ENCODE measurements at regions not wholly inside any gene's neighbourhood (a gene's known extent, or its start where the extent isn't known, plus 50 kb on each side); places are given as distances from the start of the nearest gene placed in this dataset.

- Histone ChIP-seq H2AFZ (ENCODE audit: control insufficient read depth, low read depth, low read length) (no peak overlapping the region), H3K27ac (ENCODE audit: control insufficient read depth, insufficient read depth) (no peak overlapping the region), H3K4me2 (ENCODE audit: control insufficient read depth, insufficient read depth) (no peak overlapping the region), H3K36me3 (ENCODE audit: control insufficient read depth in 2 of 2, insufficient read depth in 2 of 2, low read length in 1 of 2) (no peaks in the 10 kb centered on the region), H3K4me3 (no peak overlapping the region), H4K20me1 (ENCODE audit: control insufficient read depth, insufficient read depth) (no peaks in the 10 kb centered on the region), H3K9me3 (replicated peaks; ENCODE audit: control insufficient read depth, insufficient read depth, low read length) (no peaks in the 10 kb centered on the region), H3K79me2 (ENCODE audit: control insufficient read depth, insufficient read depth, low read length) (no peaks in the 10 kb centered on the region), H3K9ac (ENCODE audit: control insufficient read depth, insufficient read depth, low read length) (no peak overlapping the region), H3K27me3 (replicated peaks in 1 of 2; ENCODE audit: control insufficient read depth in 2 of 2, insufficient read depth in 2 of 2, low read length in 1 of 2) (no peaks in the 10 kb centered on the region), H3K4me1 (ENCODE audit: control insufficient read depth, insufficient read depth, low read length) (peaks cover 10% of the 10 kb centered on the region)
- intact Hi-C loops (cut with micrococcal nuclease; ENCODE audit: unreplicated experiment), result no loop called here
- BruUV-seq (replicated peaks), result no TSS peak
- ChIA-PET SMC1A (ENCODE audit: uncharacterized antibody, unreplicated experiment) (interaction anchor here (0.7 to 5.3 kb wide), 5 partner anchors 11 to 360 kb away, joined by 3 to 41 read pairs (median 3); no protein-coding TSS in a partner anchor), RAD21 (ENCODE audit: unreplicated experiment) (interaction anchor here (1.2 to 7.3 kb wide), 3 partner anchors 11 to 88 kb away, joined by 4 to 48 read pairs (median 15); no protein-coding TSS in a partner anchor), CTCF (interaction anchor here (1.2 to 3.3 kb wide), 3 partner anchors 84 to 216 kb away, joined by 3 to 12 read pairs (median 4); no protein-coding TSS in a partner anchor), POLR2A (interaction anchor here (0.7 to 3.7 kb wide), 5 partner anchors 9 to 24 kb away, joined by 3 to 41 read pairs (median 4); no protein-coding TSS in a partner anchor)
- TF ChIP-seq ZNF217 (IDR thresholded peaks at IDR 0.05), result no peak
- no peak for TF ChIP-seq GATAD2B (conservative IDR thresholded peaks at IDR 0.05; ENCODE audit: low read depth)
- no peak for TF ChIP-seq NFIC (IDR thresholded peaks at IDR 0.05; ENCODE audit: low read depth, low read length)
- TF ChIP-seq SPI1 (IDR thresholded peaks at IDR 0.05; ENCODE audit: borderline replicate concordance, insufficient read depth, low read depth, low read length), result no peak
- TF ChIP-seq BACH1 (IDR thresholded peaks at IDR 0.05; ENCODE audit: borderline replicate concordance), result no peak
- TF ChIP-seq RB1 (IDR thresholded peaks at IDR 0.05; ENCODE audit: borderline replicate concordance), result no peak
- TF ChIP-seq ZBTB11 (CRISPR knock-in tag; IDR thresholded peaks at IDR 0.05), result no peak
- TF ChIP-seq SUPT20H (IDR thresholded peaks at IDR 0.05; ENCODE audit: borderline replicate concordance, control insufficient read depth, low read depth, low read length), result no peak
- TF ChIP-seq KDM1A (IDR thresholded peaks at IDR 0.05; ENCODE audit: borderline replicate concordance), result no peak
- 55% methylated on average over 9 of the region's 9 CpGs for WGBS (ENCODE audit: insufficient coverage, insufficient replicate concordance, low lambda C conversion rate, missing lambda C conversion rate)
- in situ Hi-C loops (cut with MboI), result no loop called here
- ATAC-seq, result no peak
- no peak for DNase-seq (ENCODE audit: low read depth, low spot score)
- no peak for FAIRE-seq
These were observed 137.0 kb downstream of the MRPL14 start for GRCh38 chr6:43990275-43990626.
